Stimulated activated CD8-positive, alpha-beta memory T cell treated with anti-CD3 and anti-CD28 coated beads, Interleukin-2, amount 100 ng/mL, for 1 hour (primary cell): ENCODE measurements at regions not wholly inside any gene's neighbourhood (a gene's known extent, or its start where the extent isn't known, plus 50 kb on each side); places are given as distances from the start of the nearest gene placed in this dataset.
"Not testable (repeated sequence)": the region's sequence is repeated elsewhere in the genome, so short reads cannot be mapped to it uniquely, and the experiment has no call there.

ENCODE experiments used
- DNase-seq, 2 donors: peaks; one replicate each; pipeline ENCODE4 v3.0.0-alpha.2; 2020; ENCODE audit warnings: low read depth in 2 of 2

- no peak for DNase-seq
Measured at GRCh38 chr18:78268226-78268988, 711.2 kb upstream of the SALL3 start.

GRCh38 chr18:78271790-78272189 is 707.8 kb upstream of the SALL3 start:
- no peak for DNase-seq

- DNase-seq = no peak
Measured at GRCh38 chr18:78273876-78274275, 705.7 kb upstream of the SALL3 start.

GRCh38 chr18:78283425-78283824 is 696.2 kb upstream of the SALL3 start:
- DNase-seq = not testable (repeated sequence)

- DNase-seq = no peak
Measured at GRCh38 chr18:78292618-78293380, 686.8 kb upstream of the SALL3 start.

GRCh38 chr18:78293540-78293939 is 686.1 kb upstream of the SALL3 start:
- no peak for DNase-seq

- DNase-seq = no peak
Measured at GRCh38 chr18:78293940-78294541, 685.6 kb upstream of the SALL3 start.

- DNase-seq = no peak
Measured at GRCh38 chr18:78295262-78295661, 684.4 kb upstream of the SALL3 start.

GRCh38 chr18:78296166-78296565 is 683.5 kb upstream of the SALL3 start:
- no peak for DNase-seq

GRCh38 chr18:78297048-78297447 is 682.6 kb upstream of the SALL3 start:
- DNase-seq = no peak

GRCh38 chr18:78303519-78304191 is 676.0 kb upstream of the SALL3 start:
- DNase-seq = no peak

- DNase-seq = no peak
Measured at GRCh38 chr18:78304192-78305164, 675.1 kb upstream of the SALL3 start.

GRCh38 chr18:78305789-78306188 is 673.8 kb upstream of the SALL3 start:
- no peak for DNase-seq

GRCh38 chr18:78309307-78309706 is 670.3 kb upstream of the SALL3 start:
- no peak for DNase-seq

GRCh38 chr18:78309924-78310323 is 669.7 kb upstream of the SALL3 start:
- no peak for DNase-seq

- DNase-seq = no peak
Measured at GRCh38 chr18:78319264-78319663, 660.4 kb upstream of the SALL3 start.

GRCh38 chr18:78319961-78320360 is 659.7 kb upstream of the SALL3 start:
- DNase-seq = no peak

- no peak for DNase-seq
Measured at GRCh38 chr18:78321402-78321801, 658.2 kb upstream of the SALL3 start.

GRCh38 chr18:78323453-78324197 is 656.0 kb upstream of the SALL3 start:
- DNase-seq = no peak

GRCh38 chr18:78327643-78328042 is 652.0 kb upstream of the SALL3 start:
- no peak for DNase-seq
